PC-3 (cell line): ENCODE measurements at regions not wholly inside any gene's neighbourhood (a gene's known extent, or its start where the extent isn't known, plus 50 kb on each side); places are given as distances from the start of the nearest gene placed in this dataset.

Experiments used
- EZH2phosphoT487 ChIP-seq: fragments of 300-600 bp; sonication (generic); IDR thresholded peaks from 2 replicates; pipeline ENCODE4 v1.6.1; 2018; ENCODE audit warnings: mild to moderate bottlenecking, antibody characterized with exemption, low read length, borderline replicate concordance
- TF ChIP-seq, protein P1 (sequence below): fragments of 300-600 bp; sonication (generic); conservative IDR thresholded peaks from 2 replicates; pipeline ENCODE4 v1.5.1; 2017; ENCODE audit warnings: antibody characterized with exemption, low read depth, mild to moderate bottlenecking, low read length

- TF ChIP-seq, protein P1, sequence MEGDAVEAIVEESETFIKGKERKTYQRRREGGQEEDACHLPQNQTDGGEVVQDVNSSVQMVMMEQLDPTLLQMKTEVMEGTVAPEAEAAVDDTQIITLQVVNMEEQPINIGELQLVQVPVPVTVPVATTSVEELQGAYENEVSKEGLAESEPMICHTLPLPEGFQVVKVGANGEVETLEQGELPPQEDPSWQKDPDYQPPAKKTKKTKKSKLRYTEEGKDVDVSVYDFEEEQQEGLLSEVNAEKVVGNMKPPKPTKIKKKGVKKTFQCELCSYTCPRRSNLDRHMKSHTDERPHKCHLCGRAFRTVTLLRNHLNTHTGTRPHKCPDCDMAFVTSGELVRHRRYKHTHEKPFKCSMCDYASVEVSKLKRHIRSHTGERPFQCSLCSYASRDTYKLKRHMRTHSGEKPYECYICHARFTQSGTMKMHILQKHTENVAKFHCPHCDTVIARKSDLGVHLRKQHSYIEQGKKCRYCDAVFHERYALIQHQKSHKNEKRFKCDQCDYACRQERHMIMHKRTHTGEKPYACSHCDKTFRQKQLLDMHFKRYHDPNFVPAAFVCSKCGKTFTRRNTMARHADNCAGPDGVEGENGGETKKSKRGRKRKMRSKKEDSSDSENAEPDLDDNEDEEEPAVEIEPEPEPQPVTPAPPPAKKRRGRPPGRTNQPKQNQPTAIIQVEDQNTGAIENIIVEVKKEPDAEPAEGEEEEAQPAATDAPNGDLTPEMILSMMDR, result no peak
- TF ChIP-seq EZH2phosphoT487, result no peak
These were observed 365.7 kb downstream of the FGF13 start for GRCh38 chrX:138345801-138346200.
